Colonic mucosa (tissue), 4 donors: ENCODE measurements at regions not wholly inside any gene's neighbourhood (a gene's known extent, or its start where the extent isn't known, plus 50 kb on each side); places are given as distances from the start of the nearest gene placed in this dataset.

Experiments
- DNase-seq: peaks from one replicate; pipeline ENCODE4 v3.0.0-alpha.2; 2020
- H3K27ac ChIP-seq: fragments of 200-600 bp; one replicate; pipeline ENCODE4 v1.8.0; 2021
- H3K27me3 ChIP-seq: fragments of 200-600 bp; one replicate; pipeline ENCODE4 v1.8.0; 2021
- H3K36me3 ChIP-seq: fragments of 200-600 bp; one replicate; pipeline ENCODE4 v1.8.0; 2021
- H3K4me1 ChIP-seq: fragments of 200-600 bp; one replicate; pipeline ENCODE4 v1.8.0; 2021; ENCODE audit warnings: mild to moderate bottlenecking
- H3K4me3 ChIP-seq: fragments of 200-600 bp; one replicate; pipeline ENCODE4 v1.8.0; 2021
- H3K9ac ChIP-seq, 2 donors: one replicate each; pipeline ENCODE4 v1.7.0; 2013; ENCODE audit warnings: control low read depth in 2 of 2, low read depth in 2 of 2, low read length in 2 of 2
- H3K9me3 ChIP-seq: fragments of 200-600 bp; one replicate; pipeline ENCODE4 v1.8.0; 2021
- CTCF ChIP-seq: fragments of 200-600 bp; IDR thresholded peaks from one replicate; pipeline ENCODE4 v1.8.0; 2022; ENCODE audit warnings: antibody characterized with exemption, mild to moderate bottlenecking
- intact Hi-C: fragments of 100-400 bp; cut with DNase I; formaldehyde crosslinking; loops from one replicate; pipeline ENCODE4 v1.14.1; 2022
- donor health status: healthy.
- donor health status: DM: no; HTN: no; CAD: no.
- donor health status: DM: no; HTN: no; CAD: no.

GRCh38 chr3:86282106-86282787 is 708.7 kb downstream of the VGLL3 start:
- Histone ChIP-seq H3K4me1 (no peaks in the 10 kb centered on the region), H3K36me3 (no peaks in the 10 kb centered on the region), H3K9me3 (no peaks in the 10 kb centered on the region), H3K9ac (no peak overlapping the region), H3K27me3 (no peaks in the 10 kb centered on the region), H3K27ac (no peak overlapping the region), H3K4me3 (no peak overlapping the region)
- intact Hi-C loops: no loop called here
- TF ChIP-seq CTCF: no peak
- no peak for DNase-seq

- TF ChIP-seq CTCF: no peak
- DNase-seq: no peak
- no peaks in the 10 kb centered on the region for H3K27me3 ChIP-seq
Measured at GRCh38 chr3:86269364-86270155, 721.4 kb downstream of the VGLL3 start.

GRCh38 chr3:86257955-86258641 is 732.9 kb downstream of the VGLL3 start:
- Histone ChIP-seq H3K9me3 (no peaks in the 10 kb centered on the region), H3K4me3 (no peak overlapping the region), H3K36me3 (no peaks in the 10 kb centered on the region), H3K27me3 (no peaks in the 10 kb centered on the region), H3K4me1 (no peaks in the 10 kb centered on the region), H3K9ac (no peak overlapping the region), H3K27ac (no peak overlapping the region)
- no peak for TF ChIP-seq CTCF
- intact Hi-C loops: no loop called here
- DNase-seq: no peak

More at GRCh38 chr3:86269364-86270155, 721.4 kb downstream of the VGLL3 start:
- Histone ChIP-seq H3K4me1 (no peaks in the 10 kb centered on the region), H3K9me3 (no peaks in the 10 kb centered on the region), H3K36me3 (no peaks in the 10 kb centered on the region), H3K4me3 (no peak overlapping the region), H3K9ac (no peak overlapping the region), H3K27ac (no peak overlapping the region)
- intact Hi-C loops: no loop called here

GRCh38 chr3:86254480-86254879 is 736.5 kb downstream of the VGLL3 start:
- H3K36me3 ChIP-seq: no peaks in the 10 kb centered on the region
- H3K9ac ChIP-seq: no peak overlapping the region
- intact Hi-C loops: no loop called here
- no peaks in the 10 kb centered on the region for H3K27me3 ChIP-seq
- no peak for DNase-seq
- H3K4me1 ChIP-seq: no peaks in the 10 kb centered on the region
- no peak overlapping the region for H3K4me3 ChIP-seq
- no peak for TF ChIP-seq CTCF
- no peak overlapping the region for H3K27ac ChIP-seq
- H3K9me3 ChIP-seq: no peaks in the 10 kb centered on the region

GRCh38 chr3:86251781-86252180 is 739.2 kb downstream of the VGLL3 start:
- Histone ChIP-seq H3K4me1 (no peaks in the 10 kb centered on the region), H3K4me3 (no peak overlapping the region), H3K9me3 (no peaks in the 10 kb centered on the region), H3K27me3 (no peaks in the 10 kb centered on the region), H3K27ac (no peak overlapping the region), H3K9ac (no peak overlapping the region), H3K36me3 (no peaks in the 10 kb centered on the region)
- intact Hi-C loops: no loop called here
- no peak for DNase-seq
- no peak for TF ChIP-seq CTCF
